ENCODE measurements at regions not wholly inside any gene's neighbourhood (a gene's known extent, or its start where the extent isn't known, plus 50 kb on each side); places are given as distances from the start of the nearest gene placed in this dataset.
"Not testable (repeated sequence)": the region's sequence is repeated elsewhere in the genome, so short reads cannot be mapped to it uniquely, and the experiment has no call there.

DNA sequence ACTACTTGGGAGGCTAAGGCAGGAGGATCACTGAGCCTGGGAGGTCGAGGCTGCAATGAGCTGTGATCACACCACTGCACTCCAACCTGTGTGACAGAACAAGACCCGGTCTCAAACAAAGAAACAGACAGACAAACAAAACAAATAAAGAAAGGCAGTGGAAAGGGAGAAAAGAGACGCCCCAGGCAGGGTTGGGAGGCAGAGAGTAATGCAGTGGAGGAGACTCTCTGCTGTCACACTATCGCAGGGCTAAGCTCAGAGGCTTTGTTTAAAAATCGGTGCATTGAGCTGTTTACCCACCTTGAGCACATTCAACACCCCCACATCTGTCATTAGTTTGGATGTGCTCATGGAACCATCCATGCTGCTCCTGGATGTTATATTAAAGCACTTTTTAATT, 84.2 kb upstream of the RMP24 start:
- Histone ChIP-seq H3K9me3 (peaks cover 0 to 11% (median 4%) of the 10 kb centered on the region in 4 donors), H3K27me3 (peaks cover 0 to 6% (median 0%) of the 10 kb centered on the region in 3 donors), H3K27ac (no peak overlapping the region), H3K36me3 (no peaks in the 10 kb centered on the region), H3K4me3 (no peak overlapping the region), H3K4me1 (no peaks in the 10 kb centered on the region)
- intact Hi-C loops (cut with DNase I; ENCODE audit: low total_unique reads), result no loop called here
- no peak for TF ChIP-seq POLR2AphosphoS5 (IDR thresholded peaks at IDR 0.05)
- no peak for TF ChIP-seq EP300 (IDR thresholded peaks at IDR 0.05)
- TF ChIP-seq CTCF (IDR thresholded peaks at IDR 0.05), result no peak
- TF ChIP-seq POLR2A (IDR thresholded peaks at IDR 0.05), result no peak
- 28 to 47% (median 37%) methylated on average over 5 of the region's 5 CpGs for WGBS, 5 donors
- no peak for DNase-seq

DNA sequence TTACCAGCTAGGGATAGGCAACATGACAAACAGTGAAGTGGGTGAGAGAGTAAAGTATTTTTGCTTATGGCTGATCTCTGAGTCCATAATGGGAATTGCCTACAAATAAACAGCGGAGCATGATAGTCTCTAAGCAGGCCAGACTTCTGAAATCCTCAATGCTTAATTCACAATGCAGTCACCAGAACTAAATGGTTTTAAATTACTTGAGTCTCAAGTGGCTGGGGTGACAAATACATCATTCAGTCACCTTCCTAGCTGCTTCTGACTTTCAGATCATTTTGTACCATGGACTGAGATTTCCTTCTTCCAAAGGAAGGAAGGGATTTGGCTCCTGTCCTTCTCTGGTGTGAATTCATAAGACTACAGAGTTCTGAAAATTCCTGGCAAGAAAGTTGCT, 82.8 kb upstream of the RMP24 start:
- Histone ChIP-seq H3K27ac (no peak overlapping the region), H3K27me3 (peaks cover 0 to 1% (median 0%) of the 10 kb centered on the region in 3 donors), H3K9me3 (peaks cover 0 to 11% (median 4%) of the 10 kb centered on the region in 4 donors), H3K4me3 (no peak overlapping the region), H3K36me3 (no peaks in the 10 kb centered on the region), H3K4me1 (no peaks in the 10 kb centered on the region)
- WGBS, 5 donors, result 92 to 100% (median 97%) methylated on average over 1 of the region's 1 CpG
- TF ChIP-seq EP300 (IDR thresholded peaks at IDR 0.05) (no peak), CTCF (IDR thresholded peaks at IDR 0.05) (no peak), POLR2AphosphoS5 (IDR thresholded peaks at IDR 0.05) (no peak), POLR2A (IDR thresholded peaks at IDR 0.05) (no peak)
- intact Hi-C loops (cut with DNase I; ENCODE audit: low total_unique reads), result no loop called here
- no peak for DNase-seq

- DNase-seq, result no peak
- Histone ChIP-seq H3K9me3 (peaks cover 0 to 11% (median 4%) of the 10 kb centered on the region in 4 donors), H3K27me3 (no peaks in the 10 kb centered on the region), H3K27ac (no peak overlapping the region), H3K4me1 (no peaks in the 10 kb centered on the region), H3K36me3 (no peaks in the 10 kb centered on the region), H3K4me3 (no peak overlapping the region)
- TF ChIP-seq CTCF (IDR thresholded peaks at IDR 0.05) (no peak), POLR2A (IDR thresholded peaks at IDR 0.05) (no peak), POLR2AphosphoS5 (IDR thresholded peaks at IDR 0.05) (no peak), EP300 (IDR thresholded peaks at IDR 0.05) (no peak)
- intact Hi-C loops (cut with DNase I; ENCODE audit: low total_unique reads), result no loop called here
- 36 to 50% (median 44%) methylated on average over 3 of the region's 3 CpGs for WGBS, 5 donors
These were observed 82.2 kb upstream of the RMP24 start for GRCh38 chr18:35890323-35890722.

- no peaks in the 10 kb centered on the region for H3K36me3 ChIP-seq
- peaks cover 0 to 11% (median 4%) of the 10 kb centered on the region in 4 donors for H3K9me3 ChIP-seq
- H3K27me3 ChIP-seq, result no peaks in the 10 kb centered on the region
- intact Hi-C loops (cut with DNase I; ENCODE audit: low total_unique reads), result no loop called here
- H3K4me1 ChIP-seq, result no peaks in the 10 kb centered on the region
- no peak overlapping the region for H3K27ac ChIP-seq
- DNase-seq, result no peak
- TF ChIP-seq POLR2AphosphoS5 (IDR thresholded peaks at IDR 0.05) (no peak), EP300 (IDR thresholded peaks at IDR 0.05) (no peak), POLR2A (IDR thresholded peaks at IDR 0.05) (no peak), CTCF (IDR thresholded peaks at IDR 0.05) (no peak)
- H3K4me3 ChIP-seq, result no peak overlapping the region
These were observed 80.4 kb upstream of the RMP24 start for GRCh38 chr18:35892118-35892517.

GRCh38 chr18:35897481-35897880, 75.0 kb upstream of the RMP24 start:
- H3K4me1 ChIP-seq; H3K36me3 ChIP-seq; H3K27me3 ChIP-seq; H3K27ac ChIP-seq; DNase-seq; H3K9me3 ChIP-seq; intact Hi-C loops (cut with DNase I; ENCODE audit: low total_unique reads); H3K4me3 ChIP-seq: not testable (repeated sequence)
- 92 to 95% (median 95%) methylated on average over 5 to 13 of the region's 13 CpGs for WGBS, 5 donors
